GM18858 (cell line): ENCODE measurements at regions not wholly inside any gene's neighbourhood (a gene's known extent, or its start where the extent isn't known, plus 50 kb on each side); places are given as distances from the start of the nearest gene placed in this dataset.

Experiments
- ATAC-seq: cut with Tn5 transposase; IDR thresholded peaks from one replicate; pipeline ENCODE4 v1.9.1; 2021; ENCODE audit not compliant: unreplicated experiment

DNA sequence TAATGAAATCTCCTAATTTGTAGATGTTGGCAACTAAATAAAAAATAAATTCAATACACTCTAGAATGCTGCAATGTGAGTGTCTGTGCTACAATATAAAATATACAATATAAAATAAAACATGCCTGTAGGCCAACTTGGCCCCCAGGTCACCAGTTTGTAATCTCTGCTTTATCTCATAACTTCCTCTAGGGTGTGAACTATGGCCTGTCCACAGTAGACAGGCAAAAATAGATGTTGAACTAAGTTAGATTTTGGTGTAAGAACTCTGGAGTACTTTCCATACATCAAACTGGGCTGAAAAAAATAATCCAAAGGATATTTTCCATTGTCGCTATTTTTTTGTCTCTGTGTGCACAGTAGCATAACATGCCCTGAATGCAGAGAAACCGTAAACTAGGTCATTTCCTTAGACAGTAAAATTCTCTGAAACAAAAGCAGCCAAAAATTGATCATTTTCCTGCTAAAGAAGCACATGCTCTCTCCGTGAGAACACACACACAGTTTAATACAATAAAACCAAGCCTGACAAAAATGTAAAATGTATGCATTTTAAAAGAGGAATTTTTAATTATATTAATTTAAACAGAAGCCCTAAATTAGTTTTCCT is 98.5 kb upstream of the ZFP64 start:
- ATAC-seq = no peak

DNA sequence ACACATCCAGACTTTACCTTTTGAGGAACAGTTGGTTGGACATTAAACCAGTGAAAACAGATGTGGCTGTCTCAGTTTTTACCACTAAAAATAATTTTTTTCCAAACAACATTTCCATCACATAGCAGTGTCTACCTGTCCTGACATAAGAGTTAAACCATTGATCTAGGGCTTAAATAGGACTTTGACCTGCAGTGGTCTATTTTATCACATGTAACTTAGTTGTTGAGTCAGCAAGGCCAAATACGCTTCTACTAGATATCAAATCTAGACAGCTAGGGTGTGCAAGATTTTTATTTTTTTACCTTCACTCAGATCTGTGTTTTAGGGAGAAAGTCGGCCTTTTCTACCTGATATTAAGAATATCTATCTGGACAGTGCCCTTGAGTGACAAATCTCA is 88.8 kb upstream of the ZFP64 start:
- no peak for ATAC-seq

DNA sequence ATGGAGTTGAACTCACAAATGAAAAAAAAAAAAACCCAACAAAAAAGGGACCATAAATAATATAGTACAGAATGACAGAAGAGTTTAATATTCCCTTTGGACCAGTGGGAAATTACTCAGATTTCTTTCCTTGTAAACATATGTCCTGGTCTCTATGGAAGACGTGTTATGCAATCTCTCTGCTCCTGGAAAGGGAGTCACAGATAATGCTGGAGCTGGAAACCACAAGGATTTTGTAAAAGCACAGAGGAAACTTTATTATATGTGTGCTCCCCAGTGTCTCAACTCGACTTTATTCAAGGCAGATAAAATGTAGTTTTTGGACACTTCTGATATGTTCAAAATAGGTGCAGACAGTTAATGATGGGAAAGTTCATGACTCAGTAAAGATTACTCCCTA is 88.1 kb upstream of the ZFP64 start:
- no peak for ATAC-seq

DNA sequence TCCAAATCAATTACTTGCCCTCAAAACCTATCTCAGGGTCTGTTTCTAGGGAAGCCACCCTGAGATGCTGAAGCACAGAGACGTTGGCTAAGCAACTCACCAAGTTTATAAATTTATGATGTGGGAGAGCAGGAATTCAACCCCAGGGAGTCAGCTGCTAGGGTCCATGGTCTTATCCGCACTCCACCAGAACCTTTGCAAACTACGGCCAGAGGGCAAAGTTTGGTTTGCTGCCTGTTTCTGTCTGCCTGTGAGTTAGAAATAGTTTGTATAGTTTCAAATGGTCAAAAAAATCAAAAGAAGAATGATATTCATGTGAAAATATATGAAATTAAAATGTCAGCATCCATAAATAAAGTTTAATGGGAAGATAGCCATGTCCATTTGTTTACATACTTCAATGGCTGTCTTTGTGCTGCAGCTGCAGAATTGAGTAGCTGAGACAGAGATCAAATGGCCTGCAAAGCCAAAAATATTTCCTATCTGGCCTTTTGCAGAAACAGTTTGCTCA is 83.7 kb upstream of the ZFP64 start:
- ATAC-seq = no peak

DNA sequence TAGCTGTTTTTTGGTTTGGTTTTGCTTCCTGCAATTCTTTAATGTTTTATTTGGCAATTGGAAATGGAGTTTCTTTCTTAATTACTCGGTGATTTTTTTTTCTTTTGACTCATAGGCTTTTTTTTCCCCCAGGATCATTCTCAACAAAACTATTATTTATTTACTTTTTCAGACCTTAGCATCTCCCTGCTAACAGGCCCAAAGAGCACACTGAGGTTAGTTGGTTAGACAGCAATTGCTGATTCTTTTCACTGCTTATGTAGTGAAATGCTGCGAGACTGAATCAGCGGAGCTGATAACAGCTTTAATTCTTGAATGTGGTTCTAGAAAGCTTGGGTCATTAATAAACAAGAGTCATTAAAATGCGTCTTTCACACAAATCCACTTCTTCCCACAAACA is 79.1 kb upstream of the ZFP64 start:
- ATAC-seq = no peak

DNA sequence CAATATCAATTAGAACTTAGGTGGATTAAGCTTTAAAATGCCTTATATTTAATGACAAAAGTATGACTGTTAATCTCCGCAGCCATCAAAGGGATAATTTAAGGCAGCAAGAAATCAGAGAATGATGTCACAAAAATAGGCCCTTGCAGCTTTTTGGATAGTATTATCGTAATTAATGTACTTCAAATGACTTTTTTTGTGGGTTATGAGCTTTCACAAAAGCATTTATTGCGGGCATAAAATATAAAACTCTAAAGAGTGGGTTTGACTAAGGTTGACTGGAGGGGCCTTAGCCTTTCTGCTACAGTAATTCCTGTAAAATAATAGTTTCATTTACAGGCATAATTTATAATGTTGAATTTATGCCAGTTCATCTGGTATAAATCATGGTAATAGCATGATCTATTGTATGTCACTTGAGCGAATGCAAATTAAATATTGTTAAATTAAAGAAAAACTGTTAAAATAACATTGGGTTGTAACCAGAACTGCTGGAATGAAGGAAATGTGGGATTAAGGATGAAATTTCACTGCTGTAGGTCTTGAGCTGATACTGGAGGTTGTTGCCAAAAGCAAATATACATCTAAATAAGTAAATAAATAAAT is 78.5 kb upstream of the ZFP64 start:
- no peak for ATAC-seq

DNA sequence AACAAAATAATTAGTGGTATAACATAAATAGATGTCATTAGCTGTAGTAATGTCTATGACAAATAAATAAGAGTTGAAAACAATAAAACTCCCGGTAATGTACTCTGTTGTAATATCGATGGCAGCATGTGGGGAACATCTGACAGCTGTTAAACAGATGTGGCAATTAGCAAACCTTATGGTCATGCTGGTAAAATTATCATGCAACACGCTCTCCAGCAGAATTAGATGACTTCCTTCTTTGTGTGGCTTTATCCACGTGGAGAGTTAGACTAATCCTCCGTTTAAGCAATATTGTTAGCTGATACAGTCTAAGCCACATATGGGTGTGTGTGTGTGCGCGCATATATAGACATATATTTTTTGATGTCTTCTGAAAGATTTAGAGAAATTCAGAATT is 77.7 kb upstream of the ZFP64 start:
- no peak for ATAC-seq

- ATAC-seq = no peak
Observed at GRCh38 chr20:52268184-52268749, 76.7 kb upstream of the ZFP64 start.

GRCh38 chr20:52267418-52267817 is 75.8 kb upstream of the ZFP64 start:
- ATAC-seq = no peak

DNA sequence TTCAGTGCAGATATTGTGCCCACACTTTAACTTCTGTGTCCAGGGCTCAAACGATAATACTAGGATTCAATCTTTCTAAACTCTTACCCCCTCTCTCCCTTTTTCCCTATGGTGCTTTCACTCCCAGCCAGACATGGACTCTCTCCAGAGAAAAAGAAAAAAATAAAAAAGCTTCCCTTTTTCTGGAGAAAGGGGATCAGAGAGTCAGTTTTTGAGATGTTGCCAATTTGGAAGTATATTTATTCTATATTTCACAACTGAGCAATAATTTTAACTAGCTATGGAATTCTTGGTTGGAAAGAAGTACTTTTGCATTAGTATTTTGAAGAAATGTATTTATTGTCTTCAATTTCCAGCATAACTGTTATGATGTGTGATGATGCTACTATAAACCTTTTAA is 72.2 kb upstream of the ZFP64 start:
- ATAC-seq = no peak

DNA sequence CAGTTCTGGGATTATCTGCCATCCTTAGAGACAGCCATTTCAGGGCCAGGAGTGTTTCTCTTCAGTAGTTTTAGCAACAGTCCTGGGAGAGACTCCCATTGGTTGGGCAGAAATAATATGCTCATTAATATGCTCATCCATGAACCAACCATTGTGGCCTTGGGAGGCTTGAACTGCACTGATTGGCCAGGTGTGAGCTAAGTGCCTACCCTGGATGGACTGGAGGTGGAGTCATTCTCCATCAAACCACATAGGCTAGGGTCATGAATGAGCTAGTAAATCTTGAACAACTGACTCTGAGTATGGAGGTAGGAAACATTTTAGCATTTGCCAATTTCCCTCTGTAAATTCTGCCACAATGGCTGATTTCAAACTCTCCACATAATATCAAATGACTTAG is 70.2 kb upstream of the ZFP64 start:
- no peak for ATAC-seq

DNA sequence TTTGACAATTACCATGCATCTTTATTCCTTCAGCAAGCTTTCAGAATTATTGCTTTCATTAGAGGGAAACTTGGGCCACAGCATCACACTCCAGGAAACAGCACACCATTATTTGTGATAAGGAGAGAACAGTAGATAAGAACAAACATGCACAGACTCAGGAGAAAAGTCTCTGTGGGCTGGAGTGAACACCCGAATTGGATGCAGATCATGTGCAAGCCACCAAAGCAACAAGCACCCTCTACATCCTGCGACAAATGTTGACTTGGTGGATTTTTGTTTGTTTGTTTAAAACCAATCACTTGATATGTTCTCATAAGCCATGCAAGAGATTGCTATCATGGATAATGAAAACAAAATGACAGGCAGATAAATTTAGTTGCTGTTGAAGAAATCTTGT is 67.7 kb upstream of the ZFP64 start:
- ATAC-seq = no peak

DNA sequence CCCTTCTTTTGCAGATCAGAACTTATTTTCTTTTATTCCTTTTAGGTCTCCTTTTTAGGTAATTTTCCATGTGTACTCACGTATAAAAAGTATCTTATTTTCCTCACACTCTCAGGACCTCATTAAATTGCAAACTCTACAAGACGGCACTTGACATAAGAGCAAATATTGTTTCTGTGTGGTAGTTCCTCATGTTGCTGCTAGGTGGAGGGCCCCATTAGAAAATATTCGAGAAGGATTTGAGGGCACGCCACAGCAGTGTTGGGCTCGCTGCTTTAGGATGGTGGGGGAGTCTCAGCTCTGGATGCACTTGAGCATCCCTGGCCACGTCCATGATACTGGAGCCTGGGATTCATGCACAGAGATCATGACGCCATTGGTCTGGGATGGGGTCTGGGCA is 64.9 kb upstream of the ZFP64 start:
- no peak for ATAC-seq

GRCh38 chr20:52252664-52253063 is 61.1 kb upstream of the ZFP64 start:
- ATAC-seq = no peak

GRCh38 chr20:52251827-52252226 is 60.2 kb upstream of the ZFP64 start:
- no peak for ATAC-seq

GRCh38 chr20:52251136-52251700 is 59.6 kb upstream of the ZFP64 start:
- no peak for ATAC-seq

DNA sequence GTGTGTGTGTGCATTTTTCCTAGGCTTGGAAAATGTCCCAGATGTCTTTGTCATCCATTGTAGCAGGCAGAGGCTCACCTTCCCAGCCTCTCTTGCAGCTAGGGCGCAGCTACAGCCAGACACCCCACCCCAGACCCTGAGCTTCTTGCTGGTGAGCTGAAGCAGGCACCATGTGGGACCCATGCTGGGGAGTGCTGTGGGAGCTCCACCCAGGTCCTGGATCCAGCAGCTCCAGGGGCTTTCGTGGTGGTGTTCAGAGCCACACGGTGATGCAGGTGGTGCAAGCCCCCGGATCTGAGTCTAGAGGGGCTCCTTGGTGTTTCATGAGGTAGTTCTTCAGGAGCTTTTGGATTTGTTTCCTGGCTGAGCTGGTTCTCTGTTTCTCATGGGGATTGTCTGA is 56.0 kb upstream of the ZFP64 start:
- no peak for ATAC-seq

DNA sequence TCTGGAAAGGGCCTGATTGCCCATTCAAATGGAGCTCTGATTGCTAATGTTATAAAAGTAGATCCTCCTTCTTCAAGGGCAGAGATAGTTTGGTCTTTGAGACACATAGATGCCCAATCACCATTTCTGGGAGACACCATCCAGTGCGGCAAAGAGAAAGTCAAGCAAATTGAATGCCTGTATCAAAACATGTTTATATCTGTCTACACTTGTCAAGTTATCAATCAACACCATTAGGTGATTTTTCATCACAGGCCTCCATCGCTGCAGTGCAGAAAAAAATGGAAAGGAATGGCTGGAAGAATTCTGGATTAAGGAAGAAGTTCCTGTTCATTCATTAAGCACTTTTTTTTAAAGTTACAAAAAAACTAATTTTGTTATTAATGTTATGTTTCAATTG is 54.8 kb upstream of the ZFP64 start:
- ATAC-seq = no peak

- no peak for ATAC-seq
Observed at GRCh38 chr20:52244702-52245101, 53.1 kb upstream of the ZFP64 start.

DNA sequence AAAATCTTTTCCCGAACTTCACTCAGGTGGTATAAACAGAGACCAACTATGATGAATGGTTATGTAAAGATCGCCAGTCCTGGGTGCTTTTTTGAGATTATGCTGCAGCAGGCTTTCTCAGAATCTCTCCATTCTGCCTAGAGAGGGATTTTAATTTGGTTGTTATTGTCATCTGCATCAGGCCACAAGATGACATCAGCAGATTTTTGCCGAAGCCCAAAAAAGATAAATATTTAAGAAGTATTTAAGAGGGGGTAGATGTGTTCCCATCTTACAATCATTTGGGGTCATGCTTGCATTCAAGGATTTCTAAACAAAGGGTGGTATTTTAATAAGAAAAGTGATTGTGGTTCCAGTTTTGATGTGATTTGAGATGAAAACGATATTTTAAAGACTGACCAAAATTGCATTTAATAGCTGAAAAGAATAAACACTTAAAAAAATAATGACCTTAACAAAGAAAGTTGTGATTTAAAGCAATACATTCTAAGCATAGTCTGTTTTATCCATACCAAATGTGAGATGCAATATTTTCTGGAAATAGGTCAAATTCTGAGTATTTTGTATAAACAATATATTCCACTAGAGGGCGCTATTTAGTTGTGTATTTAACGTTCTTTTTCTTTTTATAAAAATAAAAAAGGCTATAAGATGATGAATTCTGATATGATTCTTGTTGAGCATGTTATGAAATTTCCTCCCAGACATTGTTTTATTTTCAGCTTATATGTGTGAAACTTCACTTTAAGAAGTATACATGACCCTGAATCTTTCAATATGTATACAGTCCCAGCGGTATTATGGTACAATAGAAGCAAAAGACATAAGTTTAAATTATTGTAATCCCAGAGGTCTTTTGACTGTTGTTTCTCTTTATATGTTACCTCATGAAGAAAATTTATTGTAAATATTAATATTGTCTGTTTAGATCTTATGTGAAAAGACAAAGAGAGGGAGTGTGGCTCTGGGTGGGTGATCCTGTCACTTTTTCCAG is 51.0 kb upstream of the ZFP64 start:
- ATAC-seq = no peak
